ENCODE measurements at regions not wholly inside any gene's neighbourhood (a gene's known extent, or its start where the extent isn't known, plus 50 kb on each side); places are given as distances from the start of the nearest gene placed in this dataset.

DNA sequence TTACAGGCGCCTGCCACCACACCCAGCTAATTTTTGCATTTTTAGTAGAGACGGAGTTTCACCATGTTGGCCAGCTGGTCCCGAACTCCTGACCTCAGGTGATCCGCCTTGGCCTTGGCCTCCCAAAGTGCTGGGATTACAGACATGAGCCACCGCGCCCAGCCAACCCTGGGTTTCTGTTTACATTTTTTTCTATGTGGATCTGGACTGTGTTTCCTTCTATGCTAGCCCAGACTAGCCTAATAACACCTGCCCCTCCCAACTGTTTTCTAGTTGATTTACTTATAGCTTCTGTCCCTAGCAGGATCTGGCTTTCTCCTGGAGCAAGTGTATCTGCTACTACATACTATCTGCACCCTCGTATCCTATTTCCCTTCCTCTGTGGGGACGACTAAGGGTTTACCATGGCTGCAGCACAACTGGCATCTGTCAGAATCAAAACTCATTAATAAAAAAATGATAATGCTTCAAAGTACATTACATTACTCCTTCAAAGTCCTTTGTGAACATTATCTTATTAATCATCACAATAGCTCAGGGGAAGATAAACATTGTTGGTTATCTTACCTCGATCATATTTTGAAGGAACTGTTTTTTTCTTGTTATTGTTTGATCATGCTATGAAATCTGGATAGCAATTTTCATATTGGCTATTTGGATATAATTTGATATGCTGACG is 228.3 kb downstream of the KLF5 start:
- in situ Hi-C loops (cut with HindIII; ENCODE audit: low sequenced_read_pairs) = no loop called here
- no peak overlapping the region for H3K4me3 ChIP-seq (ENCODE audit: low read depth, low read length)
- DNase-seq (ENCODE audit: low read depth, low spot score) = no peak
- TF ChIP-seq, protein P1, sequence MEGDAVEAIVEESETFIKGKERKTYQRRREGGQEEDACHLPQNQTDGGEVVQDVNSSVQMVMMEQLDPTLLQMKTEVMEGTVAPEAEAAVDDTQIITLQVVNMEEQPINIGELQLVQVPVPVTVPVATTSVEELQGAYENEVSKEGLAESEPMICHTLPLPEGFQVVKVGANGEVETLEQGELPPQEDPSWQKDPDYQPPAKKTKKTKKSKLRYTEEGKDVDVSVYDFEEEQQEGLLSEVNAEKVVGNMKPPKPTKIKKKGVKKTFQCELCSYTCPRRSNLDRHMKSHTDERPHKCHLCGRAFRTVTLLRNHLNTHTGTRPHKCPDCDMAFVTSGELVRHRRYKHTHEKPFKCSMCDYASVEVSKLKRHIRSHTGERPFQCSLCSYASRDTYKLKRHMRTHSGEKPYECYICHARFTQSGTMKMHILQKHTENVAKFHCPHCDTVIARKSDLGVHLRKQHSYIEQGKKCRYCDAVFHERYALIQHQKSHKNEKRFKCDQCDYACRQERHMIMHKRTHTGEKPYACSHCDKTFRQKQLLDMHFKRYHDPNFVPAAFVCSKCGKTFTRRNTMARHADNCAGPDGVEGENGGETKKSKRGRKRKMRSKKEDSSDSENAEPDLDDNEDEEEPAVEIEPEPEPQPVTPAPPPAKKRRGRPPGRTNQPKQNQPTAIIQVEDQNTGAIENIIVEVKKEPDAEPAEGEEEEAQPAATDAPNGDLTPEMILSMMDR (IDR thresholded peaks at IDR 0.05; ENCODE audit: low read depth, low read length) = no peak

DNA sequence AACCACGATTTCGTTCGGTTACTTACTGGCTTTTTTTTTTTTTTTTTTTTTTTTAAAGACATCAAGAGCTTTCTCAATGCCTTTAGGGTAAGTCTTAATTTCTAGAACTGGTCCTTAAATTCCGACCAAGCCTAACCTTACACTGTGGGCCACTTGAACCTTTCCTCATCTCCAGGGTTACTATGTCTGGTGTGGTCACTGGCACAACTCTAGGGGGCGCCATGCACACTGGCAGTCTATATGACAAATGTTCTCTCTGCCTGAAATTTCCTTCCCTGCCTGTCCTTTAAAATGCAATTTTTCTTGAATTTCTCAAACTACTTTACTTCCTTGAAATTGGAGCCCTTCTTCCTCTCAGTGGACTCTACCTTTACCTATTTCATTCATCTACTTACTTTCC is 227.4 kb downstream of the KLF5 start:
- in situ Hi-C loops (cut with HindIII; ENCODE audit: low sequenced_read_pairs) = no loop called here
- TF ChIP-seq, protein P1 (IDR thresholded peaks at IDR 0.05; ENCODE audit: low read depth, low read length) = no peak
- H3K4me3 ChIP-seq (ENCODE audit: low read depth, low read length) = no peak overlapping the region
- DNase-seq (ENCODE audit: low read depth, low spot score) = no peak

DNA sequence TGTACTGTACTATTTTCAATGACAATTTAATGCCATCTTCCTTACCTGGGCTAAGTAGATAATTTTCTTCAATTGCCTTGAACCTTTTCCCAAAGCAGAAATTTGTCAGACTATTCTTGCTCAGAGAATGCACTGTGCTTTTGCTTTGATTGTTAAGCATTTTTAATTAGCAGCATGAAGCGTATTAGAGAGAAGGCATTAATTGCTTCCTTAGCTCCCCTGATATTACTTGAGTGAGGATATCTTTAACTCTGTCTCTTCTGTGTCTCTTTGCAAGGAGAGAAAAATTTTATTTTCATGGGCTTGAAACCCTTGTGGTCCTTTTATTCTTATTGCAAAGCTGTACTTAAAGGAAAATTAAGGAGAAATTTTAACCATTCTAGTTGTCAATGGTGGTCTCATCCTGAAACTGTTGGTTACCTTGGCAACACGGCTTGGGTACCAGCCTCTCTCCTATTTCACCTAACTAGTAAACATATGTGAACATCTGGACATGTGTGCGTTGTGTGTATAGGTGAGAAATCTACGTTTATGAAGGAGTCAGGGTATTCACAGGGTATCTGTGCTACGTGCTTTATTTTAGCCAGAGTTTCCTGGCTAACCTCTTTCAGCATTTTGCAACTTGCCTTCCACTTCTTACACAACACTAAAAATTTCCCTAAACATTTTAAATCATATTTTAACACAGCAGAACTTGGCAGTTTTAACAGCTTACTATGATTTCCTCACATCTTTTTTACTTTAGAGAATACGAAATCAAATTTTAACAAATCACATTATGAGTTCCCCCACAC is 225.5 kb downstream of the KLF5 start:
- no peak overlapping the region for H3K4me3 ChIP-seq (ENCODE audit: low read depth, low read length)
- in situ Hi-C loops (cut with HindIII; ENCODE audit: low sequenced_read_pairs) = no loop called here
- TF ChIP-seq, protein P1 (IDR thresholded peaks at IDR 0.05; ENCODE audit: low read depth, low read length) = no peak
- no peak for DNase-seq (ENCODE audit: low read depth, low spot score)

DNA sequence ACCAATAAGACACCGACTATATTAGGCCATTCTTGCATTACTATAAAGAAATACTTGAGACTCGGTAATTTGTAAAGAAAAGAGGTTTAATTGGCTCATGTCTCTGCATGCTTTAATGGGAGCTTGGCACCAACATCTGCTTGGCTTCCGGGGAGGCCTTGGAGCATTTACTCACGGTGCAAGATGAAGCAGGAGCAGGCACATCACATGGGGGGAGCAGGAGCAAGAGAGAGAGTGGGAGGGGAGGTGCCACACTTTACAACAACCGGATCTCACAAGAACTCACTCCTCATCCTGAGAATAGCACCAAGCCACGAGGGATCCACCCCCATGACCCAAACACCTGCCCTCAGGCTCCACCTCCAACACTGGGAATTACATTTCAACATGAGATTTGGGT is 224.8 kb downstream of the KLF5 start:
- in situ Hi-C loops (cut with HindIII; ENCODE audit: low sequenced_read_pairs) = no loop called here

DNA sequence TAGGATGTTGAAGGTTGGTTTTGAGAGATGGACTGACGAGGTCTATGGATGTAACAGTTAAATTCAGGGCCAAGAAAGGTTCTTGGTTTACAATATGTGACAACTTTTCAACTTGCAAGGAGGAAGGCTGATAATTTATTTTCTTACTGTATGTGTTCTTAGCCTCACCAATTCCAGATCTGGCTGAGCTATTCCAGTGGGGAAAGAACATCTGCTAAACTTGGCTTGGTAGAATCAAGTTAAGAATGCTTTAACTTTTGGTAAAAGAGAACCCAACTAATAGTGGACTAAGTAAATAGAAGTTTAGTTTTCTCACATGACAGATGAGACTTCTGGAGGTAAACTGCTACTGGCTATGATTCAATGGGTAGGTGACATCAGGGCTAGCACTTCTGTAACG is 222.9 kb downstream of the KLF5 start:
- TF ChIP-seq, protein P1 (IDR thresholded peaks at IDR 0.05; ENCODE audit: low read depth, low read length) = no peak
- in situ Hi-C loops (cut with HindIII; ENCODE audit: low sequenced_read_pairs) = no loop called here
- no peak for DNase-seq (ENCODE audit: low read depth, low spot score)
- no peak overlapping the region for H3K4me3 ChIP-seq (ENCODE audit: low read depth, low read length)

More for the DNA sequence above, 224.8 kb downstream of the KLF5 start:
- no peak overlapping the region for H3K4me3 ChIP-seq (ENCODE audit: low read depth, low read length)
- TF ChIP-seq, protein P1 (IDR thresholded peaks at IDR 0.05; ENCODE audit: low read depth, low read length) = no peak
- no peak for DNase-seq (ENCODE audit: low read depth, low spot score)

DNA sequence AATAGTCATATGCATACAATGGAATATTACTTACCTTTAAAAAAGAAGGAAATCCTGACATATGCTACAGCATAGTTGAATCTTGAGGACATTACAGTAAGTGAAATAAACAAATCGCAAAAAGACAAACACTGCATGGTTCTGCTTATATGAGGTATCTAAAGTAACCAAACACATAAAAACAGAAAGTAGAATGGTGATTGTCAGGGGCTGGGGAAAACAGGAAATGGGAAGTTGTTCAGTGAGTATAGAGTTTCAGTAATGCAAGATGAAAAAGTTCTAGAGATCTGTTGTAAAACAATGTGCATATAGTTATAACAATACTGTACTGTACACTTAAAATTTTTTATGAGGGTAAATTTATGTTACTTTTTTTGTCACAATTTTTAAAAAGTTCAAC is 219.4 kb downstream of the KLF5 start:
- DNase-seq (ENCODE audit: low read depth, low spot score) = no peak
- in situ Hi-C loops (cut with HindIII; ENCODE audit: low sequenced_read_pairs) = no loop called here
- TF ChIP-seq, protein P1 (IDR thresholded peaks at IDR 0.05; ENCODE audit: low read depth, low read length) = no peak
- H3K4me3 ChIP-seq (ENCODE audit: low read depth, low read length) = no peak overlapping the region
